ENCODE measurements at regions not wholly inside any gene's neighbourhood (a gene's known extent, or its start where the extent isn't known, plus 50 kb on each side); places are given as distances from the start of the nearest gene placed in this dataset.

- H3K4me2 ChIP-seq (ENCODE audit: low read length), result no peak overlapping the region
- H3K4me1 ChIP-seq (ENCODE audit: control insufficient read depth in 1 of 2, insufficient read depth in 2 of 2, low read length in 2 of 2), result no peaks in the 10 kb centered on the region
- no peak overlapping the region for H2BK12ac ChIP-seq (ENCODE audit: low read length)
- H2AK5ac ChIP-seq (ENCODE audit: low read length), result no peak overlapping the region
- H4K91ac ChIP-seq (ENCODE audit: low read depth, low read length), result no peak overlapping the region
- H3K9me3 ChIP-seq (ENCODE audit: insufficient read depth, low read depth, low read length), result no peaks in the 10 kb centered on the region
- DNase-seq, result no peak
- no peak overlapping the region for H3K9ac ChIP-seq (ENCODE audit: low read length)
- H3K27ac ChIP-seq (ENCODE audit: low read depth, low read length), result no peak overlapping the region
- H4K8ac ChIP-seq (ENCODE audit: low read depth, low read length), result no peak overlapping the region
- H3K18ac ChIP-seq (ENCODE audit: low read length), result no peak overlapping the region
- H3K36me3 ChIP-seq (ENCODE audit: control insufficient read depth in 1 of 2, insufficient read depth in 2 of 2, low read length in 2 of 2), result no peaks in the 10 kb centered on the region
- no peak overlapping the region for H2BK5ac ChIP-seq (ENCODE audit: low read depth, low read length, poor library complexity)
- H3K27me3 ChIP-seq (ENCODE audit: insufficient read depth, low read length), result no peaks in the 10 kb centered on the region
- H3K23ac ChIP-seq (ENCODE audit: low read length), result no peak overlapping the region
- H2AFZ ChIP-seq (ENCODE audit: insufficient read depth, low read length, poor library complexity), result no peak overlapping the region
- WGBS (ENCODE audit: extremely low coverage, insufficient coverage, insufficient read length), result no CpG with 5 or more reads among the region's 3 CpGs
- H3K79me2 ChIP-seq (ENCODE audit: control insufficient read depth, insufficient read depth, low read length, poor library complexity), result no peaks in the 10 kb centered on the region
- no peak overlapping the region for H2BK120ac ChIP-seq (ENCODE audit: insufficient read depth, low read length, poor library complexity)
- H3K79me1 ChIP-seq (ENCODE audit: low read length), result no peaks in the 10 kb centered on the region
- no peak overlapping the region for H3K4ac ChIP-seq (ENCODE audit: low read depth, low read length)
- no peak overlapping the region for H3K4me3 ChIP-seq (ENCODE audit: low read depth, low read length)
- H4K12ac ChIP-seq (ENCODE audit: low read depth, low read length), result no peak overlapping the region
- H3K14ac ChIP-seq (ENCODE audit: low read length), result no peak overlapping the region
Observed at GRCh38 chr4:19835429-19835828, 416.3 kb upstream of the SLIT2 start.

- Histone ChIP-seq H2AK5ac (ENCODE audit: low read length) (no peak overlapping the region), H3K4me3 (ENCODE audit: low read depth, low read length) (no peak overlapping the region), H3K9me3 (ENCODE audit: insufficient read depth, low read depth, low read length) (no peaks in the 10 kb centered on the region), H3K4me1 (ENCODE audit: control insufficient read depth in 1 of 2, insufficient read depth in 2 of 2, low read length in 2 of 2) (no peaks in the 10 kb centered on the region), H3K79me2 (ENCODE audit: control insufficient read depth, insufficient read depth, low read length, poor library complexity) (no peaks in the 10 kb centered on the region), H3K4me2 (ENCODE audit: low read length) (no peak overlapping the region), H2BK12ac (ENCODE audit: low read length) (no peak overlapping the region), H2BK5ac (ENCODE audit: low read depth, low read length, poor library complexity) (no peak overlapping the region), H3K18ac (ENCODE audit: low read length) (no peak overlapping the region), H4K91ac (ENCODE audit: low read depth, low read length) (no peak overlapping the region), H3K4ac (ENCODE audit: low read depth, low read length) (no peak overlapping the region), H3K23ac (ENCODE audit: low read length) (no peak overlapping the region), H3K36me3 (ENCODE audit: control insufficient read depth in 1 of 2, insufficient read depth in 2 of 2, low read length in 2 of 2) (no peaks in the 10 kb centered on the region), H3K14ac (ENCODE audit: low read length) (no peak overlapping the region), H3K9ac (ENCODE audit: low read length) (no peak overlapping the region), H3K27me3 (ENCODE audit: insufficient read depth, low read length) (no peaks in the 10 kb centered on the region), H3K27ac (ENCODE audit: low read depth, low read length) (no peak overlapping the region), H2BK120ac (ENCODE audit: insufficient read depth, low read length, poor library complexity) (no peak overlapping the region), H4K12ac (ENCODE audit: low read depth, low read length) (no peak overlapping the region), H4K8ac (ENCODE audit: low read depth, low read length) (no peak overlapping the region), H3K79me1 (ENCODE audit: low read length) (no peaks in the 10 kb centered on the region), H2AFZ (ENCODE audit: insufficient read depth, low read length, poor library complexity) (no peak overlapping the region)
- WGBS (ENCODE audit: extremely low coverage, insufficient coverage, insufficient read length), result no CpG with 5 or more reads among the region's 3 CpGs
- DNase-seq, result no peak
Observed at GRCh38 chr4:19832411-19832810, 419.3 kb upstream of the SLIT2 start.

GRCh38 chr4:19831644-19832285 lies 419.9 kb upstream of the SLIT2 start:
- Histone ChIP-seq H3K27ac (ENCODE audit: low read depth, low read length) (no peak overlapping the region), H3K4me2 (ENCODE audit: low read length) (no peak overlapping the region), H3K14ac (ENCODE audit: low read length) (no peak overlapping the region), H2AK5ac (ENCODE audit: low read length) (no peak overlapping the region), H3K4ac (ENCODE audit: low read depth, low read length) (no peak overlapping the region), H2BK120ac (ENCODE audit: insufficient read depth, low read length, poor library complexity) (no peak overlapping the region), H3K9ac (ENCODE audit: low read length) (no peak overlapping the region), H3K4me3 (ENCODE audit: low read depth, low read length) (no peak overlapping the region), H4K12ac (ENCODE audit: low read depth, low read length) (no peak overlapping the region), H3K18ac (ENCODE audit: low read length) (no peak overlapping the region), H2AFZ (ENCODE audit: insufficient read depth, low read length, poor library complexity) (no peak overlapping the region), H3K23ac (ENCODE audit: low read length) (no peak overlapping the region), H3K9me3 (ENCODE audit: insufficient read depth, low read depth, low read length) (no peaks in the 10 kb centered on the region), H3K79me1 (ENCODE audit: low read length) (no peaks in the 10 kb centered on the region), H4K91ac (ENCODE audit: low read depth, low read length) (no peak overlapping the region), H3K4me1 (ENCODE audit: control insufficient read depth in 1 of 2, insufficient read depth in 2 of 2, low read length in 2 of 2) (no peaks in the 10 kb centered on the region), H4K8ac (ENCODE audit: low read depth, low read length) (no peak overlapping the region), H2BK12ac (ENCODE audit: low read length) (no peak overlapping the region), H3K79me2 (ENCODE audit: control insufficient read depth, insufficient read depth, low read length, poor library complexity) (no peaks in the 10 kb centered on the region), H3K27me3 (ENCODE audit: insufficient read depth, low read length) (no peaks in the 10 kb centered on the region), H3K36me3 (ENCODE audit: control insufficient read depth in 1 of 2, insufficient read depth in 2 of 2, low read length in 2 of 2) (no peaks in the 10 kb centered on the region), H2BK5ac (ENCODE audit: low read depth, low read length, poor library complexity) (no peak overlapping the region)
- WGBS (ENCODE audit: extremely low coverage, insufficient coverage, insufficient read length), result no CpG with 5 or more reads among the region's 4 CpGs
- no peak for DNase-seq

- H2AK5ac ChIP-seq (ENCODE audit: low read length), result no peak overlapping the region
- H4K91ac ChIP-seq (ENCODE audit: low read depth, low read length), result no peak overlapping the region
- H3K4me2 ChIP-seq (ENCODE audit: low read length), result no peak overlapping the region
- H2BK120ac ChIP-seq (ENCODE audit: insufficient read depth, low read length, poor library complexity), result no peak overlapping the region
- WGBS (ENCODE audit: extremely low coverage, insufficient coverage, insufficient read length), result no CpG with 5 or more reads among the region's 4 CpGs
- H3K36me3 ChIP-seq (ENCODE audit: control insufficient read depth in 1 of 2, insufficient read depth in 2 of 2, low read length in 2 of 2), result no peaks in the 10 kb centered on the region
- no peak overlapping the region for H3K14ac ChIP-seq (ENCODE audit: low read length)
- H3K79me1 ChIP-seq (ENCODE audit: low read length), result no peaks in the 10 kb centered on the region
- no peak overlapping the region for H2AFZ ChIP-seq (ENCODE audit: insufficient read depth, low read length, poor library complexity)
- no peaks in the 10 kb centered on the region for H3K4me1 ChIP-seq (ENCODE audit: control insufficient read depth in 1 of 2, insufficient read depth in 2 of 2, low read length in 2 of 2)
- no peak overlapping the region for H3K23ac ChIP-seq (ENCODE audit: low read length)
- H3K9ac ChIP-seq (ENCODE audit: low read length), result no peak overlapping the region
- H4K12ac ChIP-seq (ENCODE audit: low read depth, low read length), result no peak overlapping the region
- no peak overlapping the region for H3K27ac ChIP-seq (ENCODE audit: low read depth, low read length)
- H3K18ac ChIP-seq (ENCODE audit: low read length), result no peak overlapping the region
- H3K79me2 ChIP-seq (ENCODE audit: control insufficient read depth, insufficient read depth, low read length, poor library complexity), result no peaks in the 10 kb centered on the region
- no peak overlapping the region for H2BK12ac ChIP-seq (ENCODE audit: low read length)
- no peak overlapping the region for H2BK5ac ChIP-seq (ENCODE audit: low read depth, low read length, poor library complexity)
- no peak overlapping the region for H3K4ac ChIP-seq (ENCODE audit: low read depth, low read length)
- H3K27me3 ChIP-seq (ENCODE audit: insufficient read depth, low read length), result no peaks in the 10 kb centered on the region
- H3K9me3 ChIP-seq (ENCODE audit: insufficient read depth, low read depth, low read length), result no peaks in the 10 kb centered on the region
- no peak overlapping the region for H4K8ac ChIP-seq (ENCODE audit: low read depth, low read length)
- no peak for DNase-seq
- no peak overlapping the region for H3K4me3 ChIP-seq (ENCODE audit: low read depth, low read length)
Observed at GRCh38 chr4:19829101-19829500, 422.6 kb upstream of the SLIT2 start.
